Fibroblast of pulmonary artery (primary cell): ENCODE measurements at regions not wholly inside any gene's neighbourhood (a gene's known extent, or its start where the extent isn't known, plus 50 kb on each side); places are given as distances from the start of the nearest gene placed in this dataset.

Experiments
- DNase-seq: peaks from one replicate; pipeline ENCODE4 v3.0.0-alpha.2; 2010; ENCODE audit warnings: low read depth
- H3K4me3 ChIP-seq: replicated peaks from 2 replicates; pipeline ENCODE4 v1.5.1; 2011; ENCODE audit warnings: low read depth, mild to moderate bottlenecking, control low read depth, low read length, moderate library complexity
- CTCF ChIP-seq: IDR thresholded peaks from 2 replicates; pipeline ENCODE4 v1.5.1; 2011; ENCODE audit warnings: mild to moderate bottlenecking, control low read depth, low read length, inconsistent platforms; ENCODE audit errors: missing control alignments

GRCh38 chr4:36420111-36420679 is 138.8 kb downstream of the DTHD1 start:
- no peak for DNase-seq
- TF ChIP-seq CTCF, result no peak
- H3K4me3 ChIP-seq, result no peak overlapping the region

DNA sequence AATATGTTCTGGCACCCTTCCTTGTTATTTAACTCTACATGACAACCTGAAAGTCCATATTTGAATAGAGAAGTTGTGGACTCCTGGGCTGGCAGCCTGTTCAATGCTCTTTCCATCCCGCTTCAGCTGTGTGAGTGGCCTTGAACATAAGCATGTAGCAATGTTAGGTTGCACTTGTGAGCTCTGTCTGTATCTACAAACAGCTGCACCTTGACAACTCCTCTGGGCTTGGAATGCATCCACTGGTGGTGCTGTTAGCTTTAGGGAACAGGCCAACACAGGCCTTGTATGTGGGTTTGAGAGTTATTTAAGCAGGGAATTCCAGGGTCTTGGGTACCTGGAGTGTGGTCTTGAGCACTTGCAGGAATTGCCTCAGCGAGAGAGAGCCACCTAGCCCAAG is 141.2 kb downstream of the DTHD1 start:
- H3K4me3 ChIP-seq, result no peak overlapping the region
- DNase-seq, result no peak
- TF ChIP-seq CTCF, result no peak

DNA sequence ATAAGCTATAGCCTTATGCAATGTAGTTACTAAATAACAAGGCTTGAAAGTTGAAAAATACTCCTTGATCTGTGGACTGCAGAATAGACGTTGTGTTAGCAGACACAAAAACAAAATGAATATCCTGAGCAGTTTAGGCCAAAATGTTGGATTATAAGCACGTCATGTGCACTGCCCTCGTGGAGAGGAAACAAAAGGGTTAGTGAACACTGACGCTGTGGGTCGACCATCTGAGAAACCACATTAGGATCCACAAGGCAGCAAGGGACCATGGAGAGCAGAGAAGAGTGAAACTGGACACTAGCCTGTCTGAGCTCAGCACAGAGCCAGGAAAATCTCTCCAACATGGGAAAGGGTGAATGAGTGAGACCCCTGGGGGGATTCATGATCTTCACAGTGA is 145.3 kb downstream of the DTHD1 start:
- TF ChIP-seq CTCF, result no peak
- H3K4me3 ChIP-seq, result no peak overlapping the region
- DNase-seq, result no peak

GRCh38 chr4:36427696-36428095 is 146.3 kb downstream of the DTHD1 start:
- no peak for DNase-seq
- H3K4me3 ChIP-seq, result no peak overlapping the region
- TF ChIP-seq CTCF, result no peak

- DNase-seq, result no peak
- no peak overlapping the region for H3K4me3 ChIP-seq
- TF ChIP-seq CTCF, result no peak
These were observed 151.2 kb downstream of the DTHD1 start for GRCh38 chr4:36432586-36432985.

DNA sequence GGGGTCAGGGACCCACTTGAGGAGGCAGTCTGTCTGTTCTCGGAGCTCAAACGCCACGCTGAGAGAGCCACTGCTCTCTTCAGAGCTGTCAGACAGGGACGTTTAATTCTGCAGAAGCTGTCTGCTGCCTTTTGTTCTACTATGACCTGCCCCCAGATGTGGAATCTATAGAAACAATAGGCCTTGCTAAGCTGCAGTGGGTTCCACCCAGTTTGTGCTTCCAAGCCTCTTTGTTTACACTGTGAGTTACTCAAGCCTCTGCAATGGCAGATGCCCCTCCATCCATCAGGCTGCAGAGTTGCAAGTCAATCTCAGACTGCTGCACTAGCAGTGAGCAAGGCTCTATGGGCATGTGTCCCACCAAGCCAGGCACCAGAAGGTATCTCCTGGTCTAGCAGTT is 158.1 kb downstream of the DTHD1 start:
- DNase-seq, result no peak
- no peak overlapping the region for H3K4me3 ChIP-seq
- no peak for TF ChIP-seq CTCF

GRCh38 chr4:36445480-36445879 is 164.1 kb downstream of the DTHD1 start:
- TF ChIP-seq CTCF, result no peak
- H3K4me3 ChIP-seq, result no peak overlapping the region
- no peak for DNase-seq
